Activated CD8-positive, alpha-beta memory T cell treated with anti-CD3 and anti-CD28 coated beads, Interleukin-2, amount 10 ng/mL, durations not matched to agents 7 days and 5 days (primary cell): ENCODE measurements at regions not wholly inside any gene's neighbourhood (a gene's known extent, or its start where the extent isn't known, plus 50 kb on each side); places are given as distances from the start of the nearest gene placed in this dataset.

ENCODE experiments used
- ATAC-seq: fragments of 150-1000 bp; cut with Tn5 transposase; one replicate; pipeline ENCODE4 v1.10.0; 2021; ENCODE audit warnings: moderate library complexity
- CTCF ChIA-PET: fragments of 350-600 bp; sonication (Branson Sonifier 250); formaldehyde crosslinking; loops from one replicate; lab custom pipeline; 2021; ENCODE audit warnings: antibody characterized with exemption; lab: Charles Lee
- DNase-seq: peaks from one replicate; pipeline ENCODE4 v3.0.0-alpha.2; 2020
- H3K27ac Mint-ChIP-seq: one replicate; pipeline ENCODE4 v1.8.0; 2021; ENCODE audit warnings: mild to moderate bottlenecking, mixed read lengths
- H3K27me3 Mint-ChIP-seq: one replicate; pipeline ENCODE4 v1.8.0; 2021; ENCODE audit warnings: mixed read lengths
- H3K36me3 Mint-ChIP-seq: one replicate; pipeline ENCODE4 v1.8.0; 2021; ENCODE audit warnings: mild to moderate bottlenecking, mixed read lengths
- H3K4me1 Mint-ChIP-seq: one replicate; pipeline ENCODE4 v1.8.0; 2021; ENCODE audit warnings: mixed read lengths
- H3K4me3 Mint-ChIP-seq: one replicate; pipeline ENCODE4 v1.8.0; 2021; ENCODE audit warnings: mild to moderate bottlenecking, moderate library complexity, mixed read lengths
- H3K9me3 Mint-ChIP-seq: one replicate; pipeline ENCODE4 v1.8.0; 2022; ENCODE audit warnings: low read depth, mixed read lengths

DNA sequence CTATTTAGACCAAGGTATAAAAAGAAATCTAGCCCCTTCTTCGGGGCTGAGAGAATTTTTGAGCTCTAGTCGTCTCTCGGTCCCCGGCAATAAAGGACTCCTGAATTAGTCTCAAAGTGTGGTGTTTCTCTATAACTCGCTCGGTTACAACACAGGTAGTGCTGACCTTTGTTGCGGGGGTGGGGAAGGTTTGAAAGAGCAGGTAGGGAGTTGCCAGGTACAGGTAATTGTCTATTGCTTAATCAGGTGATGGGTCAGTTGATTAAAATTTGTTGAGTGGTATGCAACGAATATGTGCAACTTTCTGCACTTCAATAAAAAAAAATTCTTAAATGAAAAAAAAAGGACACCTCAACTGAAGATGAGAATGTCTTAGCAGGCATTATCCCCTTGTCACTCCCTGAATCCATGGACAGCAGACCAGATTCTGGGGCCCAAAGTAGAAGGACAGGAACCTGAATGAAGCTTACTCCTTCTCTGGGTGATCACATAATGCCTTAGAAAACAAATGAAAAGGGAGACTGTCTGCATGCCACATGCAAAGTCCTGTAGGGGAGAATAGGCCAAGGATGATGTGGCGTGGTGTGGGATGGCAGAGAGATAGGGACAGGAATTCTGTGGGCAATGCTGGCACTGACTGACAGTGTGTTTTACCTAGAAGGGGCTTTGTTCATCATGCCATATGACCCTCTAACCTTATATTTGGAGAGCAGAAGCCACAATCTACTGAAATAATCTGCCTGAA, 157.6 kb upstream of the OLIG3 start:
- no peak for DNase-seq
- CTCF ChIA-PET = interaction anchor here (2.0 kb wide), 1 partner anchor 10 kb away, joined by 5 read pairs; no protein-coding TSS in a partner anchor
- Mint-ChIP-seq H3K9me3 (peaks cover 5% of the 10 kb centered on the region), H3K27ac (no peak overlapping the region), H3K4me3 (no peak overlapping the region), H3K36me3 (peaks cover 25% of the 10 kb centered on the region), H3K4me1 (peaks cover 16% of the 10 kb centered on the region), H3K27me3 (peaks cover 4% of the 10 kb centered on the region)
- ATAC-seq = no peak

DNA sequence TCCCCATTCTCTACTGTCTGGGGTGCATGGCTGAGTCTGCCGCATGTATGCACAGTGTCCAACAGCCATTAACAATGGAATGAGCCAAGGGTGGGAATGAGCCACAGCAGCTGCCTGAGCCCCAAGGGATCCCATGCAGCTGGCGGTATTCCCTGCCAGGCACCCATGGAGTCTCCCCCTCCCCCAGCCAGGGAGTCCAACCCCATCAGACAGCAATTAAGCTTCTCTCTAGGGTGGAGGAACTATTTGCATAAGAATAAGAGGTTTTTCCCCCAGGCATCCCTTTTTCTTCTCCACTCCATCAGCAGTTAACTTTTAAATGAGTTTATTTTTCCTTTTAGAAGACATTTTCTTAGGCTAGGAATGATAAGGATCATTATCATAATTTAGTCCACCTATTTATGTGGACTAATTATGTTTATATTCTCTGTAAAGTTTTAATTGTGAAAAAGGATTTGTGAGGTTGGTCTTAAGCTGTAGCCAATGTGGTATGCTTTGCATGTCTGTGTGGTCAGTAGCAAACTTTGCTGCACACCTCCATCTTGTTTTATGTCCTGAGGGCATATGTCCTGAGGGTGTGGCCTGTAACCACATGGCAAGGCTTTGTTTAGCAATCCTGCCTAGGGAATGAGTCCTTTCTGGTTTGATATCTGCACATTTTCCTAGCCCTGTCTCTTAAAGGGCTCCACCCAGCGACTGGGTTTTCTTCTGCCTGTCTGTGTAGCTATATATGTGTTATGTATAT, 158.9 kb upstream of the OLIG3 start:
- no peaks in the 10 kb centered on the region for H3K27me3 Mint-ChIP-seq
- no peak overlapping the region for H3K4me3 Mint-ChIP-seq
- H3K36me3 Mint-ChIP-seq = peaks cover 30% of the 10 kb centered on the region
- H3K27ac Mint-ChIP-seq = no peak overlapping the region
- peaks cover 5% of the 10 kb centered on the region for H3K9me3 Mint-ChIP-seq
- CTCF ChIA-PET = interaction anchor here (0.8 to 0.9 kb wide), 2 partner anchors 46 to 214 kb away, joined by 3 read pairs; partner anchors contain the start of gene TNFAIP3
- no peak for ATAC-seq
- H3K4me1 Mint-ChIP-seq = peaks cover 26% of the 10 kb centered on the region
- no peak for DNase-seq

GRCh38 chr6:137653706-137654059, 159.5 kb upstream of the OLIG3 start:
- Mint-ChIP-seq H3K4me3 (no peak overlapping the region), H3K27me3 (no peaks in the 10 kb centered on the region), H3K4me1 (peaks cover 28% of the 10 kb centered on the region), H3K9me3 (peaks cover 5% of the 10 kb centered on the region), H3K27ac (no peak overlapping the region), H3K36me3 (peaks cover 30% of the 10 kb centered on the region)
- no peak for DNase-seq
- CTCF ChIA-PET = interaction anchor here (0.6 to 0.9 kb wide), 3 partner anchors 45 to 339 kb away, joined by 3 read pairs; partner anchors contain the start of gene TNFAIP3
- no peak for ATAC-seq

GRCh38 chr6:137654365-137654981, 160.3 kb upstream of the OLIG3 start:
- H3K36me3 Mint-ChIP-seq = peaks cover 30% of the 10 kb centered on the region
- no peak for DNase-seq
- H3K27me3 Mint-ChIP-seq = no peaks in the 10 kb centered on the region
- CTCF ChIA-PET = interaction anchor here (0.6 to 0.9 kb wide), 2 partner anchors 45 to 340 kb away, joined by 3 read pairs; no protein-coding TSS in a partner anchor
- peaks cover 31% of the 10 kb centered on the region for H3K4me1 Mint-ChIP-seq
- no peak for ATAC-seq
- H3K27ac Mint-ChIP-seq = no peak overlapping the region
- H3K9me3 Mint-ChIP-seq = peaks cover 5% of the 10 kb centered on the region
- H3K4me3 Mint-ChIP-seq = no peak overlapping the region

GRCh38 chr6:137655291-137655690, 161.1 kb upstream of the OLIG3 start:
- Mint-ChIP-seq H3K27ac (no peak overlapping the region), H3K27me3 (no peaks in the 10 kb centered on the region), H3K9me3 (peaks cover 5% of the 10 kb centered on the region), H3K36me3 (peaks cover 30% of the 10 kb centered on the region), H3K4me3 (no peak overlapping the region), H3K4me1 (peaks cover 32% of the 10 kb centered on the region)
- CTCF ChIA-PET = no interaction called here
- DNase-seq (no peak), ATAC-seq (no peak)

DNA sequence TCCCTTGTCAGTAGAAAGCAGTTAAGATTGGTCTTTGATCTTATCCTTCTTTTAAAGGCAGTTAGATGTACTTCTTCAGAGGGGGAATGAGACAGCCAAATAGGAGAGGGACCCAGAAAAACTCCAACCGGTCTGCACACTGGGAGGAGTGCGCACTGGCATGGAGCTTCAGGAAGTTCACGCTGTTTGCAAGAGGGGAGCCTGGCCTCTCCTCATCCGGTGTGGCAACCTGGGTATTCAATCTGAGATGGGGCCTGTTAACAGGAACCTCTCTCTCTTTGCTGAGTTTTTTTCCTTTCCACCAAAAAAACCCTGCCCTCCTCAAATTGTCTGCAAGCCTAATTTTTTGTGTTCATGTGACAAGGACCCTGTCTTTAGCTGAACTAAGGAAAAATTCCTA, 162.5 kb upstream of the OLIG3 start:
- Mint-ChIP-seq H3K27ac (peak overlapping the region; percentile 72), H3K36me3 (peaks cover 30% of the 10 kb centered on the region), H3K4me1 (peaks cover 35% of the 10 kb centered on the region), H3K4me3 (no peak overlapping the region), H3K27me3 (no peaks in the 10 kb centered on the region), H3K9me3 (peaks cover 5% of the 10 kb centered on the region)
- DNase-seq = no peak
- CTCF ChIA-PET = interaction anchor here (1.1 to 3.4 kb wide), 4 partner anchors 10 to 48 kb away, joined by 4 to 10 read pairs (median 7); no protein-coding TSS in a partner anchor
- no peak for ATAC-seq

- CTCF ChIA-PET = interaction anchor here (0.8 to 3.4 kb wide), 9 partner anchors 9 to 349 kb away, joined by 3 to 18 read pairs (median 4); no protein-coding TSS in a partner anchor
- DNase-seq (peak; percentile 81), ATAC-seq (peak; percentile 80)
- Mint-ChIP-seq H3K4me3 (no peak overlapping the region), H3K9me3 (peaks cover 5% of the 10 kb centered on the region), H3K27me3 (no peaks in the 10 kb centered on the region), H3K4me1 (peaks cover 39% of the 10 kb centered on the region), H3K27ac (peak overlapping the region; percentile 72), H3K36me3 (peaks cover 30% of the 10 kb centered on the region)
Observed at GRCh38 chr6:137657351-137657911, 163.2 kb upstream of the OLIG3 start.

DNA sequence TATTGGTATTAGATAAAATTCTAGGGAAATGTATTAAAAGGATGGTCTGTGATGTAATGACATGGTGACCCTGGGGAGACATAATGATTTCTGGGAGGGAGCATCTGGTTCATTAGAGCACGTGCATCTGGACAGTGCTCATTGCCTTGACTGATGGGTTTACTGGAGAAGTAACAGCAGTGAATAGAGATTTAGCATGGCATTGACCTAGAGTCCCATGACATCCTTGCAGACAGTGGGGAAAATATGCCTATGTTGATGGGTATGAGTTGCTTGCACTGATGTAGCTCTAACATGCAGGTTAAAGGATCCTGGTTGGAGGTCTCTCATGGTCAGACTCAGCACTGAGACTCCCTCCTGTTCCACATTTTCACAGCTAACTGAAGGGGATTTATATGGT, 164.1 kb upstream of the OLIG3 start:
- Mint-ChIP-seq H3K9me3 (peaks cover 5% of the 10 kb centered on the region), H3K27me3 (no peaks in the 10 kb centered on the region), H3K27ac (peak overlapping the region; percentile 72), H3K4me1 (peaks cover 39% of the 10 kb centered on the region), H3K36me3 (peaks cover 28% of the 10 kb centered on the region), H3K4me3 (no peak overlapping the region)
- CTCF ChIA-PET = interaction anchor here (0.7 to 3.4 kb wide), 8 partner anchors 17 to 58 kb away, joined by 3 to 18 read pairs (median 4); no protein-coding TSS in a partner anchor
- no peak for DNase-seq
- peak; percentile 7 for ATAC-seq

DNA sequence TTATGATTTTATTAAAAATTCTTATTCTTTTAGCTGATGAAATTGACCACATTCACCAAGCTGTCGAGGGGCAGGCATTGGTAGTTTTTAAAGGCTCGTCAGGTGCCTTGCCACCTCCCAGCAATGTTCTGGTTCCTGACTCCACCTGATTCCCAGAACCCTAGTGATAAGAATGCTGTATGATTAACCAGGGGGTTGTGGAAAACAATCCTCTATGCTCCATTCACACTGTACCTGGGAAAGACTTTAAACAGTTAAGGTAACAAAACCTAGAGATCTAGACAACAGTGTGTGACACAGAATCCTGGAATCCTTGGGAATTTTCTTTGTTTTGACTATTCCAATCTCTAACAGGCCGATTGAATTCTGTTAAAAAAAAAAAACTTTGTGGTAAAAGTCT, 165.7 kb upstream of the OLIG3 start:
- DNase-seq (no peak), ATAC-seq (no peak)
- Mint-ChIP-seq H3K4me3 (no peak overlapping the region), H3K36me3 (peaks cover 21% of the 10 kb centered on the region), H3K4me1 (peaks cover 50% of the 10 kb centered on the region), H3K27ac (no peak overlapping the region), H3K9me3 (peaks cover 2% of the 10 kb centered on the region), H3K27me3 (no peaks in the 10 kb centered on the region)
- CTCF ChIA-PET = interaction anchor here (0.5 to 3.4 kb wide), 5 partner anchors 16 to 41 kb away, joined by 3 to 18 read pairs (median 3); no protein-coding TSS in a partner anchor

DNA sequence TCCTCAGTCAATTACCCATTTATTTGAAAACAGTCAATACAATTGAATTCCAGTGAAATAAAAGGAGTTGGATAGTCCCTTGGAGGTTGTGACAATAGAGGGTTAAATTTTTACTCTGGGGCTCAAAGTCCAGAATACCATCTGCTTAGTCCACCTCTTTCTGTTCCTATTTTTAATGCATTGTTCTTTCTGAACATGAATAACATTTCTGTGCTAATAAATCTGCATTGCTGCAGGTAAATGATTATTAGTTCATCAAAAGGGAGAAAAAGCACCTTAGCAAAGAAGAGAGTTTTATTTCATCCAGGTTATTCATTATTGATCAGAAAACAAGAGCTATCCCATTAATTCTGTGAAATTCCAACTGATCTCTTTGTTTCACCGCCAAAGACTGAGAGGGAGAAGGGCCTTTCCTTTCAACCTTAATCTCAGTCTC, 166.1 kb upstream of the OLIG3 start:
- CTCF ChIA-PET = interaction anchor here (0.5 to 1.8 kb wide), 2 partner anchors 39 to 40 kb away, joined by 3 to 9 read pairs; no protein-coding TSS in a partner anchor
- peaks cover 2% of the 10 kb centered on the region for H3K9me3 Mint-ChIP-seq

DNA sequence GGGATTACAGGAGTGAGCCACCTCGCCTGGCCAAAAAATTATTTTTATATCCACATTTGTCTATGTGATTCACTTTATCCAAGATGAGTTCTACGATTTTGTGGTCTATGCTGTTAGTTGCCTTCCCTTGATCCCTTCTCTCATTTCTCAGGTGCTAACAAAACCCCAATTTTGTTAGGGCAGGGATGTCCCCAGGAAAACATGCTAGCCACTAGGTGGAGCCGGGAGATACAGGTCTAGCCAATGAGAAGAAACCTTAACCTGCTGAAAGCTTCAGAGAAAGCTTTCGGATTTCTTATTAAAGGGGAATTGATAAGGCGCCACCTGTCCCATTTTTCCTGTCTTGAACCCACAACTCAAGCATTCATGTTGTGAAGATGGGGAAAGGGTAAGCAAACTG, 167.4 kb upstream of the OLIG3 start:
- Mint-ChIP-seq H3K4me1 (peaks cover 54% of the 10 kb centered on the region), H3K27me3 (no peaks in the 10 kb centered on the region), H3K4me3 (no peak overlapping the region), H3K27ac (no peak overlapping the region), H3K36me3 (peaks cover 9% of the 10 kb centered on the region), H3K9me3 (no peaks in the 10 kb centered on the region)
- CTCF ChIA-PET = interaction anchor here (0.6 to 2.0 kb wide), 10 partner anchors 10 to 343 kb away, joined by 3 to 9 read pairs (median 3); no protein-coding TSS in a partner anchor
- DNase-seq (peak; percentile 65), ATAC-seq (no peak)

More for the DNA sequence above, 166.1 kb upstream of the OLIG3 start:
- DNase-seq (no peak), ATAC-seq (no peak)
- H3K4me1 Mint-ChIP-seq = peaks cover 50% of the 10 kb centered on the region
- H3K36me3 Mint-ChIP-seq = peaks cover 18% of the 10 kb centered on the region
- H3K27me3 Mint-ChIP-seq = no peaks in the 10 kb centered on the region
- H3K27ac Mint-ChIP-seq = no peak overlapping the region
- no peak overlapping the region for H3K4me3 Mint-ChIP-seq

DNA sequence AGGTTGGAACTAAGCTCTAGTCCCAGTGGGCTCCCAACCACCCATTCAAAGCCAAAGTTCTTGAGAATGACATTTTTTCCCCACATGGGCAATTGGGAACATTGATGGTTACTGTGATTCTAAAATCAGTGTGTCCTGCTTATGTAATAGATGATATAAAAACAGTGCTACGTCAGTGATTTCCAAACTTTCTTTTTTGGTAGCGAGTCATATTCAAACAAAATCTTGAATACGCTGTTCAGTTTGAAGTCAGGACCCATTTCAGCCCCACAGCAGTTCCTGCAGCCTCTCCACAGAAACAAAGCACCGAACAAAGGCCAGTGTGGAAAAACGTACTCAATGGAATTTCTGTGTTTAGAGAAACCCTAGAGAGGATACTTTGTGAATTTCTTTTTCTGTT, 170.0 kb upstream of the OLIG3 start:
- Mint-ChIP-seq H3K36me3 (no peaks in the 10 kb centered on the region), H3K9me3 (peaks cover 2% of the 10 kb centered on the region), H3K4me3 (no peak overlapping the region), H3K27me3 (no peaks in the 10 kb centered on the region), H3K4me1 (peaks cover 42% of the 10 kb centered on the region), H3K27ac (peak overlapping the region; percentile 14)
- CTCF ChIA-PET = interaction anchor here (0.9 to 1.4 kb wide), 2 partner anchors 17 to 36 kb away, joined by 3 read pairs; no protein-coding TSS in a partner anchor
- ATAC-seq (no peak), DNase-seq (no peak)
